ENCODE measurements at regions not wholly inside any gene's neighbourhood (a gene's known extent, or its start where the extent isn't known, plus 50 kb on each side); places are given as distances from the start of the nearest gene placed in this dataset.

- TF ChIP-seq CTCF (IDR thresholded peaks at IDR 0.05; ENCODE audit: low read depth, low read length, missing control alignments): no peak
- no peak for DNase-seq (ENCODE audit: extremely low read depth, low read depth)
- H3K4me3 ChIP-seq (replicated peaks; ENCODE audit: low read depth, low read length): no peak overlapping the region
Observed at GRCh38 chr10:108567899-108568752, 1355.2 kb downstream of the XPNPEP1 start.

- no peak for DNase-seq (ENCODE audit: extremely low read depth, low read depth)
- no peak overlapping the region for H3K4me3 ChIP-seq (replicated peaks; ENCODE audit: low read depth, low read length)
- no peak for TF ChIP-seq CTCF (IDR thresholded peaks at IDR 0.05; ENCODE audit: low read depth, low read length, missing control alignments)
Observed at GRCh38 chr10:108566316-108567107, 1356.8 kb downstream of the XPNPEP1 start.

- no peak overlapping the region for H3K4me3 ChIP-seq (replicated peaks; ENCODE audit: low read depth, low read length)
- no peak for TF ChIP-seq CTCF (IDR thresholded peaks at IDR 0.05; ENCODE audit: low read depth, low read length, missing control alignments)
- DNase-seq (ENCODE audit: extremely low read depth, low read depth): no peak
Observed at GRCh38 chr10:108562105-108562504, 1361.2 kb downstream of the XPNPEP1 start.

GRCh38 chr10:108561649-108562048, 1361.7 kb downstream of the XPNPEP1 start:
- TF ChIP-seq CTCF (IDR thresholded peaks at IDR 0.05; ENCODE audit: low read depth, low read length, missing control alignments): no peak
- DNase-seq (ENCODE audit: extremely low read depth, low read depth): peak; percentile 12
- no peak overlapping the region for H3K4me3 ChIP-seq (replicated peaks; ENCODE audit: low read depth, low read length)

- no peak for TF ChIP-seq CTCF (IDR thresholded peaks at IDR 0.05; ENCODE audit: low read depth, low read length, missing control alignments)
- no peak for DNase-seq (ENCODE audit: extremely low read depth, low read depth)
- no peak overlapping the region for H3K4me3 ChIP-seq (replicated peaks; ENCODE audit: low read depth, low read length)
Observed at GRCh38 chr10:108560488-108560887, 1362.8 kb downstream of the XPNPEP1 start.

GRCh38 chr10:108556186-108556585, 1367.1 kb downstream of the XPNPEP1 start:
- DNase-seq (ENCODE audit: extremely low read depth, low read depth): no peak
- TF ChIP-seq CTCF (IDR thresholded peaks at IDR 0.05; ENCODE audit: low read depth, low read length, missing control alignments): no peak
- no peak overlapping the region for H3K4me3 ChIP-seq (replicated peaks; ENCODE audit: low read depth, low read length)
